Eye (tissue), 1 donor: ENCODE measurements at regions not wholly inside any gene's neighbourhood (a gene's known extent, or its start where the extent isn't known, plus 50 kb on each side); places are given as distances from the start of the nearest gene placed in this dataset.

Experiments
- DNase-seq: peaks from one replicate; pipeline ENCODE4 v3.0.0-alpha.2; 2015

DNA sequence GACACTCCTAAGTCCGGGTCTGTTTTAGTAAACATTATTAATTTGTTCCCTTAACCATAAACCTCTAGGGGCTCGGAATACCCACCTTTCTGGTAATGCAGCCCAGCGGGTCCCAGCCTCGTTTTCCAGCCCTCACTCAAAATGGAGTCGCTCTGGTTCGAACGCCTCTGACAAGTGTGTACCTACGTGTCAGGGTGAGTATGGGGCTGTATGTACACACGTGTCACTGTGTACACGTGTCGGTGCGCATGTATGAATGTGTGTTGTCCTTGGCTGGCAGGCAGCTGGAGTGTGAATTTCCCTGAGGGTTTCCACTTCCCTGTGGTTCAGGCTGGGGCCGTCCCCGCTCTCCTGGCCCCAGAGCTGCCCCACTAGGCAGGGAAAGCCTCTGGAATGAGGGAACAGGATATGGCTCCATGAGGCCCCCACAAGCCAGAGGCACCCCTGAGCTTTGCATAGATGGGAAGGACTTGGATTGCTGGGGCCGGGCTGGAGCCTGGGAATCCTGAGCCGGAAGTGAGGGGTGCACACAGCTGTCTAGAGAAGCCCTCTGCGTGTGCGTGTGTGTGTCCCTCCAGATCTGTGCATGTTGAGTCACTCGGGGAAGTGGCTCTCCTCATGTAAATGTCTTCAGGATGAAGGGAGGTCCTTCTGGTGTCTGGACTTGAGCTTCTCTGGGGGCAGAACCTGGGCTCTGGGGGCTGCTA lies 160.8 kb upstream of the IER5L start:
- DNase-seq = no peak

DNA sequence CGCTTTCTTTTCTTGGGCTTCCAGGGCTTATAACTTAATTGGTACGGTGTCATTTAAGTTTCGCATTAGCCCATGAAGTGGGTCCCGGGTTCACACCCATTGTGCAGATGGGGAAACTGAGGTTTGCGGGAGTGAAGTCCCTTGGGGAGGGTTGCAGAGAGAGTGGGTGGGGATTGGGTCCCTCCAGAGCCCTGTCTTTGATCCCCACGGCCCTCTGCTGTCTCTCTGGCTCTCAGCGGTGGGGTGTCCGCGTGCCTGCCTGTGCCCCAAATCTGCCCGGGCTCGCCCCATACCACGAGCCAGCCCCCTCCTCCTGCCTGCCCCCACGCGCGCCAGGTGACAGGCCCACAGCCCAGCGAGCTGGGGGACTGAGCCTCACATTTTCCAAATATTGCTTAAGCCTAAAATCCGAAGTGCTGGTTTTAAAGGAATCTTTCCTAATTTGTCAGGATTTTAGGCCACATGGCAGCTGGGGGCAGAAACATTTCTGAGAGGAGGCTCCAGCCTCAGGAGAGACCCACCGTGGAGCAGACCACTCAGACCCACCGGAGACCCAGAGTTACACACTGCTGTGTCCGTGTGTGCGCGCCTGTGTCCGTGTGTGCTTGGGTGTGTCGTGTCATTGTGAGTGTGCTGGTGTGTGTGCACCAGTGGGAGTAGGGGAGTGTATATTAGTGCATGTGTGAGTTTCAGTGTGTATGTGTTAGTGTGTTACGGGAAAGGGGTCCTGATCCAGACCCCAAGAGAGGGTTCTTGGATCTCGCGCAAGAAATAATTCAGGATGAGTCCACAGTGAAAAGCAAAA lies 159.5 kb upstream of the IER5L start:
- DNase-seq = no peak

DNA sequence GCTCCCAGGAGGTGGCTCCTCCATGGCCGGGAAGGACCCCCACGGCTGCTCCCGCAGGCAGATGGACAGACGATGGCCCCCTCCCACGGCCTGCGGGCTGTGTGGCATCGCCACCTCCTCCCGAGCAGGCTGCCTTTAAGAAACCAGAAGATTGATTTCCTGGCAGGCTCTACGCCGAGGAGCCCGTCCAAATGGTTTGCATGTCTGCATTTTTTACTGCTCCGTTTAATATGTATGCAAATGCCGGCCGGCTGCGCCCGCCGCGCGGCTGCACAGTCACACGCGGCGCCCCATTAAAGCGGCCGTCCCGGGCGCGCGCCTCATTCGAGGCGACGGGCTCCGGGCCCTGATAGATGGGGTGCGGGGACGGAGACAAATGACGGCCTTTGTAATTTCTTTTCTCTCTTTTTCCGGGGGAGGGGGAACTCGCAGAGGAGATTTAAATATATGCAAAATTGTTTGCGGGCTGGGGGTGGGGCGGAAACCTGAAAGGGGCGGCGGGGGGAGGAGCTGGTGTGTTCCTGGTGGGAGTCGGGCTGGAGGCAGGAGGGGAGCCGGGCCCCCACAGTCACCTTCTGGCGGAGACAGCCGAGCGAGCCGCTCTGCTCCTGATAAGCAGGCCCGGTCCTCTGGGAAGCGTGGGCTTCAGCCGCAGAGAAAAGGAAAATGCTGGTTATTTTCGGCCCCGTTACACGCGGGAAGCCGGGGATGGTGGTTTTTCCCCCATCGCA lies 158.7 kb upstream of the IER5L start:
- peak; percentile 81 for DNase-seq

DNA sequence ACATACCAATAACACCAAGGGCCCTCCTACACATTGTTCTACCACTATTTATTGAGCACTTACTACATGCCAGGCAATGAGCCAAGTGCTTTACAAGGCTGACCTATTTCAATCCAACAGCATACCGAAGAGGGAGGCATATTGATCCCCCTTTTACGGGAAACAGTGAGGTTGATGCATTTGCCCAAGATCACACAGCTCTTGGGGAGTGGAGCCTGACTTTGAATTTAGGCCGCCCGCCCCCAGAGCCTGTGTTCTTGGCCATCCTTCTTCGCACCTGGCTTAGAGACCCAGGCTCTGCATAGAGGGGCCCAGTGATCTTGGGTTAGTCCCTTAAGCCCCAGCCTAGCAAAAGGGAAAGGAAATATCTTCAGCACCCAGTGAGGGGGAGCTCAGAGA lies 158.1 kb upstream of the IER5L start:
- DNase-seq = peak; percentile 34

DNA sequence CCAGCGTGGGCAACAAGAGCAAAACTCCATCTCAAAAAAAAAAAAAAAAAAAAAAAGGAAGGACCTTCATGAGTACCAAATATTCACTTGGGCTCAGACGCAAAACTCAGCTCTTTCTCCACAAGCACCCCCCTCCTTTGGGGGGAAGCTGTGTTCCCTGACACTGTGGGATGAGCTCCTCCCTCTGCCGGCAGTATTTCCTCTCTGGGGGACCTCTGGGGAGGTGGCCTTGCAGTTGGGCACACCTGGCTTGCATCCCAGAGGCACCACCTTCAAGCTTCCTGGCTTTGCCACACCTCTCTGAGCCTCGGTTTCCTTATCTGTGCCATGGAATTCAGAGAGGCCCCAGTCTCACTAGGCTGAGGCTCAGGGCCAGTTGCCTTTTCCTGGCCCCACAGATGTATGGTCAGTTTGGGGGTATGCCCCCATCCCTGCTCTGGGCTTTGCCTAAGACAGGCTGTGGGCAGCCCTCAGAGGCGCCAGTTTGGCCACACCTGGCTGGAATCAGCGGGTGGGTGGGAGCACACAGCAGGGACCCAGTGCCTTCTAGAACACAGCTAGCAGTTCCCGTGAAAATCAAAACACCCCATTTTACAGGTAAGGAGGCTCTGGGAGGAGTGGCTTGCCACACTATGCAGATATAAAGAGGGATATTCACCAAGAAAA lies 157.5 kb upstream of the IER5L start:
- no peak for DNase-seq

DNA sequence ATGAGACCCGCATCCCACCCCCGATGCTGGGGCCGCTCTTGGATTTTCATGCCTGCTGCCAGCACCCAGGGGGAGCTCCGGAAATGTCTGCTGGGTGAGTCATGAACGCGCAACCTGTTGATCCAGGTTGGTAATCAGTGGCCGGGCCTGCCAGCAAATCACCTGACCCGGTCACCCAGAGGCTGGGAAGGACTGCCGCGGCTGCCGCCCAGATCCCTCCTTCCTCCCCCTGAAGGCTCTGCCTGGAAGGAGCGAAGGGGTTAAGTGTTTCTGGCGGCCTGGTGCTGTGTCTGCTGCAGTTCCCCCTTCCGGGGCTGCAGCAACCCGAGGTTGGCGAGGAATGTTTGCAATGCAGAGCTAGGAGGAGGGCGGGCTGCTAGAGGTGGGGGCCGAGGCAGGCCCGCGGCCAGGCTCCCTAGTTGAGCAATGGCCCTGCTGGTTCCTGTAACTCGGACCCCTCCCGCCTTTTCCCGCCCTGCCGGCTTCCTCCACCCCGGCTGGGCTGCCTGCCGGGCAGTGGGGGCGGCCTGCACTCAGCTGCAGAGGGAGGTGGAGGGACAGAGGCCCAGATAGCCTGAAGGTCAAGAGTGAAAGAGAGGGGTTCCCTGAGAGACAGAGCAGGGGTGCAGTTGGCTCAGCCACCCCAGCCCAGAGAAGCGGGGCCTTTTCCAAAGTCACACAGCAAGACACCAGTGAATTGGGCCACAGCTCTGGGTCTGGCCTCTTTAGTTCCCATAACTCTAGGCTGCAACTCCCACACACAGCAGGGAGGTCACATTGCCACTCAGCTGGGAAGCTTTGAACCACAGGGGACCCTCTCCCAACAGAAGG lies 156.3 kb upstream of the IER5L start:
- peak; percentile 92 for DNase-seq

DNA sequence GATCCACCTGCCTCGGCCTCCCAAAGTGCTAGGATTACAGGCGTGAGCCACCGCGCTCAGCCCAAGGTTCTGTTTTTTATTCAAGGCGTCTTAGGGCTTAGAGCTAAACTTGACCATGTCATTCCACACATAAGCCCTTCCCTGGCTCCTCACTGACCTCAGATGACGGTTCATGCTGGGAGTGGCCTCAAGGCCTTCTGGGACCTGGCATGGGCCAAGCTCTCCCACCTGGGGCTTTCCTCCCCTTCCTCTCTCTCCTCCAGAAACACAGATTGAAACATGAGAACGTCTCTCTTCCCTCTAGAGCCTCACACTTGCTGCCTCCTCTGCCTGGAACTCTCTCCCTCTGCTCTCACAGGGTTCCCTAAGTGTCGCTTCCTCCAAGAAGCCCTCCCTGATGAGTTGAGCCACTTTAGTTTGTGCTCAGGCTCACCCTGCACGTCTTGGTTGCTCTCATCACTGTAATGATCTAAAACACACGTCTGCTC lies 155.6 kb upstream of the IER5L start:
- DNase-seq = no peak

DNA sequence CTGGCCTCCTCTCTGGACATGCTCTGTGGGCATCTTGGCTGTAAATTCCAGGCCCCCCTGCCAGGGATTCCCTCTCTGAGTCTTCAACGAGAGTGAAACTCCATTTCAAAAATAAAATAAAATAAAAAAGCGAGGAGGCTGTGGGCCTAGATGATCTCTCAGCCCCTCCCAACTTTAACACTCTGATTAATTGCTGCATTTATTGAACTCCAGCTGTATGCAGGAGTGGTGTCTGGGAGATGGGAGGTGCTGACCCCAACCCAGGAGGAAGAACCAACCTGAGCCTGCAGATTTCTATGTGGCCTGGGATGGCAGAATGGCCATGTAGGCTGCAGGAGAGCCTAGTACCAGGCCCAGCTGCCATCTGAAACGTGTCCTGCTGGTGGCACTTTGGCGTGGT lies 154.5 kb upstream of the IER5L start:
- no peak for DNase-seq

DNA sequence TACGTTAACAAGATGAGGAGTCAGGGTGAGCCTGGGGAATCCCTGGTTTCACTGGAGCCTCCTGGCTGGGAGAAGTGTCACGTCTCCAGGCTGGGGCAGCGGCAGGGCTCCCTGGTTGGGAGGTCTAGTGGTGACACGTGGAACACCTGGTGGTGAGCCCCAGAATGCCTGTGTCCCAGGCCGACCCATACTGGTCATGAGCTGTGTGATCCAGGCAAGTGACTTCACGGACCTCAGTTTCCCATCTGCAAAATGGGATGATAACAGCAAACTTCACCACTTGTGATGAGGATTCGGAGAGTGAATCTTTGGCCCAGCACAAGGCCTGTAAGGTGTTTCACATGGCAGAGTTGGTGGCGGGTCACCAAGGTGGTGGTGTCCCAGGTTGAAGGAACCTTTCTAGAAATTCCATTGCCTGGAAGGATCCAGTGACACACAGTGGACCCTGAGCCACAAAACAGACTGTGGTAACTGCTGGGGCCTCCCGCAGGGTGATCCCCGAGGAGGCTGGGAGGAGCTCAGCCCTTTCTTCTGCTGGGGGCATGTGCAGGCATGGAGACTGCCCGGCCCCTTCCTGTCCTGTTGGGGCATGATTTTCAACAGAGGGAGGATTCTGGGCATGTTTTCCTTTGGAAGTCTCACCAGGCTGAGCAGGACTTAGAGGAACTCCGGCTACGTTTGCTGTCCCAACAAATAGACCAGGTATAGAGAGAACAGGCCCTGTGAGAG lies 153.9 kb upstream of the IER5L start:
- DNase-seq = peak; percentile 40

DNA sequence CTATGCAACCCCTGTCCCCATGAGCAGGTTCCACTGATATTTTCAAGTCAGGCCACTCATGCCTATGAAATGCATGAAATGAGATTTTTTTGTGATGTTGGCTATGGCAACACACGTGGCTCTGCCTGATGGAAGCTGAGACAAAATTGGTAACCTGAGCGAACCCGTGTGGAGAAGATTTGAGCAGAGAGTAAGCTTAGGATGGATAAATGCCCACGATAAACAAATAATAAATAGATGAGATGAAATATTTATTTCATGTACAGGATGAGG lies 153.4 kb upstream of the IER5L start:
- no peak for DNase-seq

DNA sequence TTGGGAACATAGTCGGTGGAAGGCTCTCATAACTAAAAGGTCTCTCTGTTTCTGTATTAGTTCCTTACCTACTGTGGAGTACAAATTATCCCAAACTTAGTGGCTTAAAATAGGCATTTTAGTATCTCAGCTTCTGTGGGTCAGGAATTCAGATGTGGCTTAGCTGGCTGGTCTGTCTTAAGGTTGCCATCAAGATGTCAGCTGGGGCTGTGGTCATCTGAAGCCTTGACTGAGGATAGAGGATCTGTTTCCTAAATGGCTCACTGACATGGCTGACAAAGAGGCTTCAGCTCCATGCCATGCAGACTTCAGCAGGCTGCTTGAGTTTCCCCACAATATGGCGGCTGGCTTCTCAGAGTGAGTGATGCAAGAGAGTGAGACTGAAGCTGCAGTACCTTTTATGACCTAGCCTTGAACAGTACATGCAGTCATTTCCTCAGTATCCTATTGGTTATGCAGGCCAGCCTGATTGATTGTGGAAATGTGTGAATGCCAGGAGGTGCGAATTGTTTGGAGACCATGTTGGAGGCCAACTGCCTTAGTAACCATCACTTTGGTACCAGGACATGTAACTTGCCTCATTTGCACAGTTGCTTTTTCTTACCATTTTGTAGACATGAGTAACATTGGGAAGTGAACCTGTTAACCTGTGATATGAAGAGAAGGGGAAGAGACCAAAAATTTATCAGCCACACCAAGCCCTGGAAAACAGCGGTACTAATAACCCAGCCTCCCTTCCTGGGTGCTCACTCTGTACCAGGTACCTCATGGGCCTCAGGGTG lies 152.8 kb upstream of the IER5L start:
- no peak for DNase-seq

DNA sequence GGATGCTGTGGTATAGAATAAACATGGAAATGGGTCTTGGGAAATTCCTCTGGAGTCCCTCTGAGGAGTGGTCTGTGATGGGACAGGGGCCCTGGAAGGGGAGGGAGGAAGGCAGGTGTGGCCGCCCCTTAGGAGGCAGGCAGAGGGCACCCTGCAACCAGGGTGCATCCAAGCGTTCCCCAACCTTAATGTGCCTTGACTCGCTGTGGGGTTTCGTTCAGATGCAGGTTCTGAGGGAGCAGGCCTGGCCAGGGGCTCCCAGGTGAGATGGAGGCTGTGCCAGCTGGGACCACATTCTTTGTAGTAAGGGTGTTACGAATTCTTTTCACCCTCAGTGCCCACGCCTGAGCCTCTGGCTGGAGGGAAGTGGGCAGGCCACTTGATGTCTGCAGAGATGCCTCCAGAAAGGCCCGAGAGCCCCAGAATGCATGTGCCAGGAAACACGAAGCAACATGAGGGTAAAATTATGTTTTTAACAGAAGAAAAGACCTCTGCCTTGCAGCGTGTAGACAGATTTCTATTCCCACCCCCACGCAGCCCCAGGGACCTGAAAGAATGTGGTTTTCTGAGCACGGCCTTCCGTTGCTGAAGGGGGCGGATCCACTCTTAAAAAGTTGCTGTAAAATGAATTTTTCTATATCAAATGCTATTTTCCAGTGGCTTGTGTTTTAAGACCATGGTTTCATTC lies 150.4 kb upstream of the IER5L start:
- DNase-seq = peak; percentile 56

DNA sequence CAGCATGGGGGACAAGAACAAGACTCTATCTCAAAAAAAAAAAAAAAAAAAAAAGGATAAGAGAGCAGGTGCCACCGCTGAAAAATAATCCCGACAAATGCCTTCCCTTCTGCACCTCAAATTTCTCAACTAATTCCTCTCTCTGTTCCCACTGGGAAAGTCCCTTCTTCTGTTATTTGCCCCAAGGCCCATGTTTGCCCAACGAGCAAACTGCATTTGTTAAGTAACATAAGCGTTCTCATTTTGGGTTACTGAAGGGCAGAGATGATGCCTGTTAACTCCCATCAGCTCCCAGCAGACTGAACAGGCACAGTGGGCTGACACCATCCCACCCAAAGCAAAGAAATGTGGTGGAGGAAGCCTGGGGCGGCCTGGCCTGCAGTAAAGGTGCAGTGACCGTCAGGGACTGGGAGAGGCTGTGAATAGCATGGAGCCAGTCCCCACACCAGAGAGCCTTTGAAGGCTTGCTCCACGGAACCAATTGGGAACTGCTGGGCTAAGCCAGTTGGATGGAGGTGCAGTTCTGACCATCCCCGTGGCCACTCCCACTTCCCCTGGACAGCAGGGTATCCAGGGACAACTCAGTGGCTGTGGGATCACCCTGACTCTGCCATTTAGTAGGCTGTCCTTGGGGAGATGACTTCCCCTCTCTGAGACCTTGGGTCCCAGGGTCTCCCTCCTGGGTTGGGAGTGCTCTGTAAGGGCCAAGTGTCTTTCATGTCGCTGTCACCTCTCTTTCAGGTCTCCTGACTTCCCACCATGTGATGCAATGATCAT lies 149.7 kb upstream of the IER5L start:
- peak; percentile 29 for DNase-seq

DNA sequence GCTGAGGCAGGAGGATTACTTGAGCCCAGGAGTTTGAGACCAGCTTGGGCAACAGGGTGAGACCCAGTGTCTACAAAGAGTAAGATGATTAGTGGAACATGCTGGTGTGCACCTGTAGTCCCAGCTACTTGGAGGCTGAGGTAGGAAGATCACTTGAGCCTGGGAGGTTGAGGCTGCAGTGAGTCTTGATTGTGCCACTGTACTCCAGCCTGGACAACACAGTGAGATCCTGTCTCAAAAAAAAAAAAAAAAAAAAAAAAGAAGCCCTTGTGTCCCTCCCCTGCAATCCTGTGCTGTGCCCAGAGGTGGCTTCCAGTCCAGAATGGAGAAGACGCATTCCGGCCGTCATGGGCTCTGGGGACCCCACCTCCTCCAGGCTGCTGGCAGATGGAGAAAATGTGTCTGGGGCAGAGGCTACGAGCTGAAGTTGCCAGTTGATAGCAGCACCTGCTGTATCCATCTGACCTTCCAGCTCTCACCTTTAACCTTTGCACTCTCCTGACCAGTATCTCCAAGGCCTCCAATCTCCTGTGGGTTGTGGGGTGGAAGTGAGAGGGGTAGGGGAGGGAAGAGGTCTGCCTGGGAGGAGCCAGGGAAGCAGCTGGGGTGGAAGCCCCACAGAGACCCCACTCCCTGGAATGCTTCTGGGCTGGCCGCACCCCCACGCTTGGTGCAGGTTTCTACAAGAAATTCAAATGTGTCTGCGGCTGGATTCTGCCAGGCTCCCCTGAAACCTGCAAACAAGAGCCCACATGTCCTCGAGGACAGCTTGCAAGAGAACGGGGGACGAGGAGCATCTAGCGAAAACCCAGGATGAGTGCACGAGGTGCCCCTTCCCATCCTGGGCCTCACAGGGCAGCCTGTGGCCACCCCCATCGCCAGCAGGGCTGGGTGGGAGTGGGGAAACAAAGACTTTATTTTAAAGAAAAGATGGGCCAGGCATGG lies 148.3 kb upstream of the IER5L start:
- peak; percentile 26 for DNase-seq

DNA sequence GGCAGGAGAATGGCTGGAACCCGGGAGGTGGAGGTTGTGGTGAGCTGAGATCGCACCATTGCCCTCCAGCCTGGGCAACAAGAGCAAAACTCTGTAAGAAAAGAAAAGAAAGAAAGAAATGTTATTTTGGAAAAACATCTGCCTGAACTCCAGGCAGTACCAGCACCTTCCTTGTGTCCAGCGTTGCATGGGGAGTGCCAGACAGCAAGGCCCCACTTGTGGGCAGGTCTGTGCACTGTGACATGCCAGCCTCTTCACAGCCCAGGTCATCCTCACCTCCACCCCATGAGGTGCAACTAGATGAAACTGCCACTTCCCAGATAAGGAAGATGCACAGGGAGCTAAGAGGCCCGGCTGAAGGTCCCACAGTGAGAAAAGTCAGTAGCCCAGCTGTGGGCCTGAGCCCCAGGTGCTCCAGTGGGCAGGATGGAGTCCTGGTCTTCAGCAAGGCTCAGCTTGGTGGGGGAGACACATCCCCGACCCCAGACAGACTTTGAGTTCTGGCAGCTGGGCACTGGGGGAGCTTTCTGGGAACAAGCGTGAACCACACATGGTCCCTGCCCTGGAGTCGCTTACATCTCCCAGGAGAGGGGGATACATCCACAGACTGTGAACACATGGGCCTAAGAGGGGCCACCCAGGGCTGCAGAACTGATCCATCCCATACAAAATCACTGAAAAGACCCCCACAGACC lies 146.9 kb upstream of the IER5L start:
- DNase-seq = no peak

DNA sequence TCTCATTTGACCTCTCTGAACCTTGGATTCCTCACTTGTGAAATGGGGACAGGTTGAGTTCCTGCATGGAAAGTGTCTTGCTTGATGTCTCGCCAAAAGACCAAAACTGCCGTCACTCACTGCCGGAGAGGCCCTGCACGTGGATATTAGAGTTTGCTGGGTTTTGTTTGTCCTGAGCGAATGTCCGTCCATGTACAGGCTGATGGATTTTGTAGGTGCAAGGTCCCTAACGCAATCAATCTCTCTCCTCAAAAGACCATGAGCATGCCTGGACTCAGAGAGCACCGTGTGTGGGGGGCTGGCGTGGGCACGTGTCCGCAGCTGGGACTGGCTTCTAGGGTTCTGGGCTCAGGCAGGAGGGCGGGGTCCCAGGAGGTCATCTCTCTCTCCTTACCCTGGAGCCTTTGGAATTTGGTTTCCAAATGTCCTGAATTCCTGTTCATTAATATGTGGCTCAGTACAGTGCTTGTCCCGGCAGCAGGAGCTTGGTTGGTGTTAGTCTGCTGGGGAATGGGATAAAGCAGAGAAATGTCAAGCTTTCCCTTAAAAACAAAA lies 146.0 kb upstream of the IER5L start:
- DNase-seq = no peak

DNA sequence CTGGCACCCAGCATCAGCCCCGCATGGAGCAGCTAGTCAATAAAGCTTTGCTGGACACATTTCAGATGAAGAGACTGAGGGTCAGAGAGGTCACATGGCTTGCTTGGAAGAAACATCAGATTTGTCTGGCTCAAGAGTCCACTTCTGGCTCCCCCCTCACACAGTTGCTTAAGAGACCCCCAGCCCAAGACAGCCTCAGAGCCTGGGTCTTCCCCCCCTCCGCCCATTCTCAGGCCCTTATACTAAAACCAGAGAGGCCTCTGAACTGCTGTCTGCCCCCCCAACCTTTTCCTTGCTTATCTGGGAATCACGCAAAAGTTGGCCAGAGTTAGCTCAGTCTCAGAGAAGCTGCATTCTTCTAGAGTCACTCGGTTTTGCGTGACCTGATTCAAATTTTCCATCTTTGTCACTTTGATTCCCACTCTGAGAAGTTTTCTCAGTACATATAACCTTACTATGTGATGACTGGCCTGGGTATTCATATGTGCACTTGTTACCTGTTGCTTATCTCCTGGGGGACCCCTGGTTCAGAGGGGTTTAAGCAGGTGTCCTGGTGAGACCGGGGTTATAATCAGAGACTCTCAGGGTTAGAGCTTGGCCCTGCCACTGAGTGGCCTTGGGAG lies 145.4 kb upstream of the IER5L start:
- no peak for DNase-seq
